ENCODE measurements at regions not wholly inside any gene's neighbourhood (a gene's known extent, or its start where the extent isn't known, plus 50 kb on each side); places are given as distances from the start of the nearest gene placed in this dataset.

DNA sequence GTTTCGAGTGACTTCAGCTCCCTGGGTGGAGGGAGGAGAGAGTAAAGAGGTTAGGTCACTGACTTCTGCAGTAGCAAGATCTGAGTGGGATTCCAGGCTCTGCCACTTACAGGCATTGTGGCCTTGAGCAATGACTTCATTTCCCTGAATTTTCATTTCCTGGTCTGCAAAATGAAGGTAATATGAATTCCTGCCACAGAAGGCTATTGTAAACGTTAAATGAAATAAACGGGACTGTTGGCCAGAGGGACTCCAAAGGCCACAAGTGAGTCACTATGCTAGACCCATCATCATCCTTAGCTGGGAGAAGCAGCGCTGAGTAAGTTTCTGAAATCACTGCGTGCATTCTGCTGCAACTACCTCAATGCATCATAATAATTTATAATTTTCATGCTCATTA lies 807.8 kb downstream of the AACS start:
- DNase-seq (ENCODE audit: low read depth in 2 of 2): no peak

DNA sequence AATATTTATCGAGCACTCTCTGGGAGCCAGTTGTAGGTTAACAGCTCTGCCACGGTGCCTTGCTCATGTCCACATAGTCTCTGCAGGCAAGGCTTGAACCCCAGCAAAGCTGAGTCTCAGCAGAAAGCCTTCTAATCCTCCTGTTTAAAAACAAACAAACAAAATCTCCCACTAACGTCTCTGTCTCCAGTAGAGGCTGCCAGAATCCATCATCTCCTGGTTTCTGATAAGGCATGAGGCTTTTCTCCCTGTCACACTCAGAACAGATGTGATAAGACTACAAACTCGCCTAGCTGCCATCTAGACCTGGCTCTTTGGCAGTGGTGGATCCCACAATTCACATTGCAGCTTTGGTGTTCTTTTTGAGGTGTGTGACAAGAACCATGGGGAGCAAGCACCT lies 813.2 kb downstream of the AACS start:
- no peak for DNase-seq (ENCODE audit: low read depth in 2 of 2)

DNA sequence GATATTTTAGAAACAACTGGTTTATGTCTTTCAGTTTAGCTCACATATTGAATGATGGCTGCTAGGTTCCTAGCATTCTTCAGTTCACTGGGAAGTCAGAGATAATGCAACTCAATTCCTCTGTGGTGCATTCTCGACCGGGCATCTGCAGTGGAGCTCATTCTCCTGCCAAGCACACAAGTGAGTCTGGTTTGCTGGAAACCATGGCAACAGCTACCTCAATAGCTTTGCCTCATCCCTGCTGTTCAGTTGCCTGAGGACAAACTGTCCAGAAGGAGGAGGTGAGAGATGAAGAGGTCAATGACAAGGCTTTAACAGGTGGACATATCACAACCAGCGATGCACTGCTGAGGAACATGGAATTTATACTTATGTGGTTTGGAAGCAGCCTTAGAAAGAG lies 816.9 kb downstream of the AACS start:
- no peak for DNase-seq (ENCODE audit: low read depth in 2 of 2)

DNA sequence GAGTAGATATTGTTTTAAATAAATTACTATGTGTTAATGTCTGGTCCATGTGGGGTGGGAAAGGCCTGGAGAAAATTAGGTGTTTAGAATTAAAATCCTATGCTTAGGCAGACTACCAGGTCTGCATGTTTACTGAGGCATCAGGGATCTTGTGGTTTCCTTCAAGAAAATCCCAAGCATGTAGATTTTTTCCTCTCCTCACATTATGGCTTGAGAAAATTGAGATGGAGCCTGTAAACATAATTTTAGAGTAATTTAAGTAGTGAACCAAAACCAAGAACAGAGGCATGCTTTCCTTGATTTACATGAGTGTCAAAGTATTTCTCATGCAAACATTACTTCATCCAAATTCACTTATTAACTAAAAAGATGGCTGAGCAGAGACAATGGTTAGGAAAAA lies 823.7 kb downstream of the AACS start:
- no peak for DNase-seq (ENCODE audit: low read depth in 2 of 2)

DNA sequence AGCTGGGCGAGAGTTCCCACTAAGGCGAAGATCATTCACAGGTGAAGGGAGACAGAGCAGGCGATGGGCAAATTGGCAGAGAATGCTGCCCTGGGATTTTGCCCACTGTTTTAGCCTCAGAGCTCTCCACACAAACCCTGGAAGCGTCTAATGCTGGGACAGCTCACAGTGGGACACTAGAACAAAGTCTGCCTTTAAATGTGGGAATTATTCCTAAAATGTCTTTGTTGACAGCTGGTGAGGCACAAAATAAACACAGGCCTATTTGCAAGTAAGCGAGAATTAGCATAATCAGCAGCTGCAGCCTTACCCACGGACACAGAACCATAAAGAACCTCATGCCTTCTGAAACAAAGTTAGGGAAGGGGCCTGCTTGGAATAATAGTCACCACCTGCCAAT lies 824.5 kb downstream of the AACS start:
- no peak for DNase-seq (ENCODE audit: low read depth in 2 of 2)

GRCh38 chr12:125890366-125890905 lies 825.2 kb downstream of the AACS start:
- no peak for DNase-seq (ENCODE audit: low read depth in 2 of 2)

DNA sequence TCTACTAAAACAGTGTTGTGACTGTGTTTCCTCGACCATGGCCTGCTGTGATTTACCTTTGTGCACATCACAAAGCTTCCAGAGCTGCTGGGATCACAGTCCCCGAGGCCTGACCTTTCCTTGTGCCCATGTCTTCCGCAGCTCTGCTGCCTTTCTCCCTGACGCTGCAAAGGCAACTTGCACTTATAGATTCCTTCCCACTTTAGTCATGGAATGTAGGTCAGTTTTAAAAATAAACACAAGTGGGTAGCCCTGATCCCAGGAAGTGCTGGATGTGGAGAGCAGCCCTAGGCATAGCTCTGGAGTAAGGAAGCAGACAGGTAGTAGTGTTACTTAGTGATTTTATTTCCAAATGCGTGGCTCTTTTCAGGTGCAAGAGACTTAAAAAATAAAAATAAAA lies 825.7 kb downstream of the AACS start:
- DNase-seq (ENCODE audit: low read depth in 2 of 2): no peak

DNA sequence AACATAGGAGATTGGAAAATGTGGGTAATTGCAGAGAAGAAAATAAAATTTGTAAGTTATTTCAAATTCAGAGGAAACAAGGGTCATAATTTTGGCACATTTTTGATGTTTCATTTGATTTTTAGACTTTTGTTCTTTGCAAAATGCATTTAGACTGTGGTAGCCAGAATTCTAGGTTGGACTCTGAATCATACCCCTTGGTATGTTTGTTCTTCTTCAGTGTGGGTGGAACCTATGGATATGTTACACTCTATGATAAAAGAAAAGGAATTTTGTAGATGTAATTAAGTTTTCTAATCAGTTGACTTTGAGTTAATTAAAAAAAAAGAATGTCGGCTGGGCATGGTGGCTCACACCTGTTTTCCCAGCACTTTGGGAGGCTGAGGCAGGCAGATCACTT lies 827.0 kb downstream of the AACS start:
- no peak for DNase-seq (ENCODE audit: low read depth in 2 of 2)

- no peak for DNase-seq (ENCODE audit: low read depth in 2 of 2)
Observed at GRCh38 chr12:125902991-125903390, 837.8 kb downstream of the AACS start.

- DNase-seq (ENCODE audit: low read depth in 2 of 2): no peak
Observed at GRCh38 chr12:125907351-125907750, 842.1 kb downstream of the AACS start.

- no peak for DNase-seq (ENCODE audit: low read depth in 2 of 2)
Observed at GRCh38 chr12:125919856-125920470, 854.7 kb downstream of the AACS start.

GRCh38 chr12:125922330-125922729 lies 857.1 kb downstream of the AACS start:
- no peak for DNase-seq (ENCODE audit: low read depth in 2 of 2)

GRCh38 chr12:125936502-125936901 lies 871.3 kb downstream of the AACS start:
- DNase-seq (ENCODE audit: low read depth in 2 of 2): no peak

- no peak for DNase-seq (ENCODE audit: low read depth in 2 of 2)
Observed at GRCh38 chr12:125944446-125944845, 879.2 kb downstream of the AACS start.

GRCh38 chr12:125949471-125949870 lies 884.2 kb downstream of the AACS start:
- no peak for DNase-seq (ENCODE audit: low read depth in 2 of 2)

GRCh38 chr12:125954362-125954761 lies 889.1 kb downstream of the AACS start:
- no peak for DNase-seq (ENCODE audit: low read depth in 2 of 2)

DNA sequence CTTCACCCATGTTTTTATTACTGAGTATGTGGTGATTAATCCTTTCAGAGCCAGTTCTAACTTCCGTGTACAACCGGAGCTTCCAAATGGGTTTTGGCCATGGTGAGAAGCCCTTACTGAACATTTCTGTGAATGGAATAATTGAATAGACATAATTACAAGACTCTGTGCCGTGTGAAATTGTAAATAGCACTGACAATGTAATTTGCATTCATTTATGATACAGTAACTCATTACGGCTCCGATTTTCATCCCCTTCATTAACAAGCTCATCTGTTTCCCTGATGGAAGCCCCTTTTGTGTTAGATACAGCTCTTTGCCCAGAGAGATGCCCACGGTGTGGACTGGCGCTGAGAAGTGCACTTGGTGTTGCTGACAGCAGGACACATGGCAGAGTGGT lies 891.0 kb downstream of the AACS start:
- DNase-seq (ENCODE audit: low read depth in 2 of 2): no peak

- no peak for DNase-seq (ENCODE audit: low read depth in 2 of 2)
Observed at GRCh38 chr12:125966641-125967040, 901.4 kb downstream of the AACS start.

DNA sequence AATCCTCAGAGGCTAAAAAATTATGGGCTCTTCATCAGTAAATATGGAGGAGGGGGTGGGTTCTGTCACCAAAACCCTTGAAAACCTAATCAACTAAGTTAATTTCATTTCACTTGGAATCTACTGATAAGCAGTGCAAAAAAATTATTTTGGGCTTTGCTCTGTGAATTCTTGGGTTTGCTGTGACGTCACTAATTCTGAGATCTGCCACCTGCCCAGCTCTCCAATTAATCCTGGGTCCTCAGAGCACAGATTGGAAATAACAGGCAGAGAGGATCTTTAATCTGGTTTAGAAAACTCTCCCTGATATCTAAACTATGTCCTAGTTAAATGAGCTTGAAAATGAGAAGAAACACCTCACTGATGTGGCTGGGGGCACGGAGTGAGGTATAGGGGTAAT lies 903.2 kb downstream of the AACS start:
- no peak for DNase-seq (ENCODE audit: low read depth in 2 of 2)

DNA sequence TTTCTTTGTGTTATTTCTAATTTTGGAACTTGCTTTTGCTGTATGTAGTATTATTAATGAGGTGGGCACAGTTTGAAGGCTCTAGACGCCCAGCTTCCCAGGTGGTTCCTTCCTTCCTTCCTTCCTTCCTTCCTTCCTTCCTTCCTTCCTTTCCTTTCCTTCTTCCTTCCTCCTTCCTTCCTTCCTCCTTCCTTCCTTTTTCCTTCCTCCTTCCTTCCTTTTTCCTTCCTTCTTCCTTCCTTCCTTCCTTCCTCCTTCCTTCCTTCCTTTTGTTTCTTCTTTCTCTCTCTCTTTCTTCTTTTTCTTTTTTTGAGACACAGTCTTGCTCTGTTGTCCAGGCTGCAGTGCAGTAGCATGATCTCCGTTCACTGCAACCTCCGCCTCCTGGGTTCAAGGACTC lies 906.7 kb downstream of the AACS start:
- DNase-seq (ENCODE audit: low read depth in 2 of 2): no peak

DNA sequence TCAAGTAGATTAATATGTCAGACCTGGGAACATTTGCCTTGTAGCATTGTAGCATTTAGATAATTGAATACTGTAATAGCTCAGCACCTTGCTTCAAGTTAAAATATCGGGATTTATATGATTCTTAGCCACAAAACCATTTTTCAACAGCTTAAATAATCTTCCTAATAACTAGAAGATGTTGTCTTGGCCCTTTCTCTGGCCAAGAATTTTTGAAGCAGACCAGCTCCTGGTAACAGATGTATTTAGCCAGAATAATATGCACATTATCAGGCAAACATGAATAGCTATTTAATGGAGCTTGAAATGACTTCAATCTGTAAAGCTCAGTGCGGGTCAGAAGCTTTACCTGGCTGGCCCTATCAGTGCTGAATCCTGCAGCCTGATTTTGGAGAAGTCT lies 913.1 kb downstream of the AACS start:
- DNase-seq (ENCODE audit: low read depth in 2 of 2): no peak

DNA sequence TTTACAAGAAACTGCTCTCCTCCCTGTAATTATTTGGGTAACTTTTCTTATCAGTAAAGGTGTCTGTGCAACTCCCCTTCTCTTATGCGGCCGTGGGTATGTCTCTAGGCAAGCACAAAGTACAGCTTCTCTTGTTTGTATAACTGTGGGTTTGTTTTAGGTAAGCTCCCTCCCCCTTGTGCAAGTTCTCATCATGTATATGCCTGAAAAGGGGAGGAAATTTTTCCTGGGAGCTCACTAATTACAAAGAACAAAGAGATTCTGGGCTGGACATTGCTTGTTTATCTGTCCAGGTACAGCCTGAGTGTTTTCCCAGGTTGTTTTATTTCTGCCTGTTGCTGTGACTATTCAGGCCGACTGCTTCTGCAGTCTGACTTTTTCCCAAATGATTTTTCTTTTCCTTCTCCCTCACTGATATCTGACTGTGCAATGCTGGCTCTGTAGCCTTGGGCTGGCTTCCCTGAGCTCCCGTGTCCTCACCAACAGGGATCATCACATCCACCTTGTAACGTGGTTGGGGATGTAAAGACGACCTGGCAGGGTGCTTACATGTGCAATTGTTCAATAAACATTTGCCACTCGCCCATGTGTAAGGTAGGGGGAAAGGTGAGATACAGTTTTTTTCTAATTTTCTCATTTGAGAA lies 916.5 kb downstream of the AACS start:
- no peak for DNase-seq (ENCODE audit: low read depth in 2 of 2)

DNA sequence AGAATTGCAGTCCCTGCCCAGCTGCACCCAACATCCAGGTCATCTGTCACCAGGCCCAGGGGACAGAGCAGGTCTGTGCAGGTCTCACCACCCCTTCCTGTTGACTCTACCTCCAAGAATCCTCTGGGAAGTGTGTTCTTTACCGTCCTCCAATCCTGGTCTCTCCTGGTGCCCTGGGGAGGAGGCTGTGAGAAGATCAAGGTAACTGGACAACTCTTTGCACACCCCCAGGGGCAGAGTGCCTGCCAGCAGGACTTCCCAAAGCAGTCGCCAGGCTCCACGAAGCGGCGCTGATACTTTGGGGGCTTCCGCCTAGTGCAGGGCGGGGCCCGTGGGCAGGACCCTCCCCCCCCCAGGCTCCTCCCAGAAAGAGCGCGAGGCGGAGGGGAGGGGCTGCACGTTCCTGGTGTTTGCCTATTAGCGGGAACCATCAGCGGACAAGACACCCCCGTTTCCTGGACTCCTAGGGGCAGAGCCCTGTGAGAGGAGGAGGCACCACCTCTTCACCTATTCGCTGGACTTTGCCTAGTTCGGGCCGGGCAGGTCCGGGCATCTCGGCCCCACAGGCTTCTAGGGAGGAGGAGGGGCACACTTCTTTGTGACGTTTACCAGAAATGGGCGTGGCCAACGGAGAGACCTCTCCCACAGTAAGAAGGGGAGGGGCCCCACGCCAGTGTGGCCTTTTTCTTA lies 918.0 kb downstream of the AACS start:
- no peak for DNase-seq (ENCODE audit: low read depth in 2 of 2)

Measured in activated CD4-positive, alpha-beta T cell treated with anti-CD3 and anti-CD28 coated beads for 24 hours (primary cell).